Breast epithelium (tissue), 3 donors: ENCODE measurements at regions not wholly inside any gene's neighbourhood (a gene's known extent, or its start where the extent isn't known, plus 50 kb on each side); places are given as distances from the start of the nearest gene placed in this dataset.

ENCODE experiments used
- CTCF ChIP-seq, 3 donors: fragments of 450-650 bp; IDR thresholded peaks; one replicate each; pipeline ENCODE4 v1.5.1; 2016 to 2017; ENCODE audit warnings: antibody characterized with exemption in 3 of 3, mild to moderate bottlenecking in 3 of 3, moderate library complexity in 3 of 3
- POLR2A ChIP-seq: fragments of 450-650 bp; IDR thresholded peaks from one replicate; pipeline ENCODE4 v1.6.1; 2016; ENCODE audit warnings: antibody characterized with exemption, mild to moderate bottlenecking, moderate library complexity

- TF ChIP-seq CTCF (IDR thresholded peaks at IDR 0.05) (no peak), POLR2A (no peak)
Observed at GRCh38 chr6:22413681-22414311, 117.0 kb upstream of the PRL start.
